ENCODE measurements at regions not wholly inside any gene's neighbourhood (a gene's known extent, or its start where the extent isn't known, plus 50 kb on each side); places are given as distances from the start of the nearest gene placed in this dataset.
A peak's percentile ranks its signal among the peaks of the same experiment; 100 is the strongest.

DNA sequence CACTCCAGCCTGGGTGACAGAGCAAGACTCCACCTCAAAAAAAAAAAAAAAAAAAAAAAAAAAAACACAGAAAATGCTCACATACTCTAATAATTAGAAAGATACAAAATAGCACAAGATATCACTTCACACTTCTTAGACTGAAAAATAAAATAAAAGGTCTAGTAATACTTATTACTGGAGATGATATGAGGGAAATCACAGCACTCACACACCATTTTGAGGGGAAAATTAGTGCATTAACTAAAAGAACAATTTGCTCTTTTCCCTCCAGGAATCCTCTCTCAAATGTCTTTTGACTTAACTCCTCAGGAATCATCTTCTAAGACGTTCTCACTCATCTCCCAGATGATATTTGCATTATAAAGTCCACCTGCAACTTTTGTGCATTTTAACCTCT, 697.9 kb upstream of the SOX9 start:
- ChIA-PET POLR2A (no interaction called here), CTCF (no interaction called here)
- no TSS peak for BruUV-seq (replicated peaks)
- no peaks in the 10 kb centered on the region for H3K4me1 ChIP-seq (ENCODE audit: control insufficient read depth, insufficient read depth, low read length)
- no peaks in the 10 kb centered on the region for H3K36me3 ChIP-seq (ENCODE audit: control insufficient read depth, insufficient read depth, low read length)
- peaks cover 14% of the 10 kb centered on the region; the same call in 1 of the 2 replicates for H3K9me3 ChIP-seq (ENCODE audit: control insufficient read depth, insufficient read depth, low read depth, low read length)
- no peak overlapping the region for H3K4me3 ChIP-seq (ENCODE audit: low read depth in 2 of 2, low read length in 2 of 2)
- in situ Hi-C loops (cut with HindIII; ENCODE audit: low pct_unique_long_range_greater_than_20kb, low sequenced_read_pairs): no loop called here
- ATAC-seq: no peak
- no peak overlapping the region for H3K27ac ChIP-seq (ENCODE audit: low read length)
- intact Hi-C loops (cut with micrococcal nuclease; ENCODE audit: unreplicated experiment): no loop called here
- DNase-seq (ENCODE audit: low read depth, low spot score): no peak
- H3K27me3 ChIP-seq (ENCODE audit: control insufficient read depth, insufficient read depth, low read length): no peaks in the 10 kb centered on the region
- TF ChIP-seq, protein P1, sequence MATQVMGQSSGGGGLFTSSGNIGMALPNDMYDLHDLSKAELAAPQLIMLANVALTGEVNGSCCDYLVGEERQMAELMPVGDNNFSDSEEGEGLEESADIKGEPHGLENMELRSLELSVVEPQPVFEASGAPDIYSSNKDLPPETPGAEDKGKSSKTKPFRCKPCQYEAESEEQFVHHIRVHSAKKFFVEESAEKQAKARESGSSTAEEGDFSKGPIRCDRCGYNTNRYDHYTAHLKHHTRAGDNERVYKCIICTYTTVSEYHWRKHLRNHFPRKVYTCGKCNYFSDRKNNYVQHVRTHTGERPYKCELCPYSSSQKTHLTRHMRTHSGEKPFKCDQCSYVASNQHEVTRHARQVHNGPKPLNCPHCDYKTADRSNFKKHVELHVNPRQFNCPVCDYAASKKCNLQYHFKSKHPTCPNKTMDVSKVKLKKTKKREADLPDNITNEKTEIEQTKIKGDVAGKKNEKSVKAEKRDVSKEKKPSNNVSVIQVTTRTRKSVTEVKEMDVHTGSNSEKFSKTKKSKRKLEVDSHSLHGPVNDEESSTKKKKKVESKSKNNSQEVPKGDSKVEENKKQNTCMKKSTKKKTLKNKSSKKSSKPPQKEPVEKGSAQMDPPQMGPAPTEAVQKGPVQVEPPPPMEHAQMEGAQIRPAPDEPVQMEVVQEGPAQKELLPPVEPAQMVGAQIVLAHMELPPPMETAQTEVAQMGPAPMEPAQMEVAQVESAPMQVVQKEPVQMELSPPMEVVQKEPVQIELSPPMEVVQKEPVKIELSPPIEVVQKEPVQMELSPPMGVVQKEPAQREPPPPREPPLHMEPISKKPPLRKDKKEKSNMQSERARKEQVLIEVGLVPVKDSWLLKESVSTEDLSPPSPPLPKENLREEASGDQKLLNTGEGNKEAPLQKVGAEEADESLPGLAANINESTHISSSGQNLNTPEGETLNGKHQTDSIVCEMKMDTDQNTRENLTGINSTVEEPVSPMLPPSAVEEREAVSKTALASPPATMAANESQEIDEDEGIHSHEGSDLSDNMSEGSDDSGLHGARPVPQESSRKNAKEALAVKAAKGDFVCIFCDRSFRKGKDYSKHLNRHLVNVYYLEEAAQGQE (IDR thresholded peaks at IDR 0.05; ENCODE audit: insufficient read depth in 1 of 2, low read depth in 2 of 2, low read length in 1 of 2): no peak
- TF ChIP-seq POLR2AphosphoS5 (IDR thresholded peaks at IDR 0.05; ENCODE audit: low read depth, low read length) (no peak), TCF7L2 (IDR thresholded peaks at IDR 0.05; ENCODE audit: low read depth, low read length) (no peak), SIN3A (IDR thresholded peaks at IDR 0.05; ENCODE audit: borderline replicate concordance, insufficient read depth, low read depth, low read length) (no peak)
- TF ChIP-seq, protein P2, sequence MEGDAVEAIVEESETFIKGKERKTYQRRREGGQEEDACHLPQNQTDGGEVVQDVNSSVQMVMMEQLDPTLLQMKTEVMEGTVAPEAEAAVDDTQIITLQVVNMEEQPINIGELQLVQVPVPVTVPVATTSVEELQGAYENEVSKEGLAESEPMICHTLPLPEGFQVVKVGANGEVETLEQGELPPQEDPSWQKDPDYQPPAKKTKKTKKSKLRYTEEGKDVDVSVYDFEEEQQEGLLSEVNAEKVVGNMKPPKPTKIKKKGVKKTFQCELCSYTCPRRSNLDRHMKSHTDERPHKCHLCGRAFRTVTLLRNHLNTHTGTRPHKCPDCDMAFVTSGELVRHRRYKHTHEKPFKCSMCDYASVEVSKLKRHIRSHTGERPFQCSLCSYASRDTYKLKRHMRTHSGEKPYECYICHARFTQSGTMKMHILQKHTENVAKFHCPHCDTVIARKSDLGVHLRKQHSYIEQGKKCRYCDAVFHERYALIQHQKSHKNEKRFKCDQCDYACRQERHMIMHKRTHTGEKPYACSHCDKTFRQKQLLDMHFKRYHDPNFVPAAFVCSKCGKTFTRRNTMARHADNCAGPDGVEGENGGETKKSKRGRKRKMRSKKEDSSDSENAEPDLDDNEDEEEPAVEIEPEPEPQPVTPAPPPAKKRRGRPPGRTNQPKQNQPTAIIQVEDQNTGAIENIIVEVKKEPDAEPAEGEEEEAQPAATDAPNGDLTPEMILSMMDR (IDR thresholded peaks at IDR 0.05): no peak

DNA sequence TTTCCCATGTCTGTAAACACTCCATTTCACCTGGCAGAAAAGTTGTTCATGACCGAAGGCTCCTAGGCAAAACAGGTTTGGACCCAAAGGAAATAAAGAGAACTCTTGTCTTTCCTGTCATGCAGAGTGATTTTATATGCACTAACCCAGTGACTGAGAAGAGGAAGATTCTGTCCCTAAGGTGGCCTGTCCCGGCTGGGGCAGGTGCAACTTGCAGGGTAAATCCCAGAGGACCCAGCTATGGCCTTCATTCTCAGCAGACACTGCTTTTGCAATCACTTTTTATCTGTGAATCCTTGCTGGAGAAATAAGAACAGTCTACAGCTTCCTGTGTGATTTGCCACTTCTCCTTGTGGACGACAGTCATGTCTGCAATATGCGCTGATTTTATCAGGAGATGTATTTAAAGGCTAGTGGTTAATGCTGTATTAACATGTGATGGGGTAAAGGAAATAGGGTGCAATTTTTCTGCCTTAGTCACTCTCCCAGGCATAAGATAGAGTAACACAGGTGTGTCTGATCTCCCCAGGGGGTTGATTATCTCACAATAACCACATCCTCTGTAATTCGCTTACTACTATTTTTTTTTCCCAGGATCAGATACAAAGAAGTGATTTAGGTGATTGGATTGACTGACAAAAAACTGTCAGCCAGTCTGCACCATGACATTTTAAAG, 696.8 kb upstream of the SOX9 start:
- H3K4me1 ChIP-seq (ENCODE audit: control insufficient read depth, insufficient read depth, low read length): no peaks in the 10 kb centered on the region
- no peaks in the 10 kb centered on the region for H3K27me3 ChIP-seq (ENCODE audit: control insufficient read depth, insufficient read depth, low read length)
- intact Hi-C loops (cut with micrococcal nuclease; ENCODE audit: unreplicated experiment) (no loop called here), in situ Hi-C loops (cut with HindIII; ENCODE audit: low pct_unique_long_range_greater_than_20kb, low sequenced_read_pairs) (no loop called here)
- no peaks in the 10 kb centered on the region for H3K36me3 ChIP-seq (ENCODE audit: control insufficient read depth, insufficient read depth, low read length)
- no peak overlapping the region for H3K4me3 ChIP-seq (ENCODE audit: low read depth in 2 of 2, low read length in 2 of 2)
- BruUV-seq (replicated peaks): no TSS peak
- no peak overlapping the region for H3K27ac ChIP-seq (ENCODE audit: low read length)
- TF ChIP-seq SIN3A (IDR thresholded peaks at IDR 0.05; ENCODE audit: borderline replicate concordance, insufficient read depth, low read depth, low read length) (no peak), TCF7L2 (IDR thresholded peaks at IDR 0.05; ENCODE audit: low read depth, low read length) (peak; percentile 63; the same call in 1 of the 2 replicates)
- ChIA-PET CTCF (no interaction called here), POLR2A (no interaction called here)
- H3K9me3 ChIP-seq (ENCODE audit: control insufficient read depth, insufficient read depth, low read depth, low read length): peaks cover 16% of the 10 kb centered on the region; the same call in 1 of the 2 replicates
- ATAC-seq (peak; percentile 94), DNase-seq (ENCODE audit: low read depth, low spot score) (peak; percentile 94)

DNA sequence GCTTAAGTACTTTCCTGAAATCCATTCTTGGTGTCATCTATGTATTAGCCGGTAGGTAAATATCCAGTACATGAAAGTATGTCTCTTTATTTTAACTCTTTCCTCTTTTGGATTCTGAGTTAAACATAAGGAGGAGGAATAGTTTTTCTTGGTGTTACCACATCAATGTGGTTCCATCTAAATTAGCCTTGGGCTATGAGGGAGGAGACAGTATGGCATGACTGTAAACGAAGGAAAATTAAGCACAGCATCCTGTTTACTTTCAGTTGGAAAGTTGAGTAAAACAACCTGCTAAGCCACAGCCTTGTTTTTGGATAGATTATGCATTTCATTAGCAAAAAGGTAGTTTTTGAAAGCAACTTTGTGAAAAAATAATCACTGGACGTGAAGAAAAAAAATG, 693.0 kb upstream of the SOX9 start:
- H3K36me3 ChIP-seq (ENCODE audit: control insufficient read depth, insufficient read depth, low read length): no peaks in the 10 kb centered on the region
- ChIA-PET POLR2A (no interaction called here), CTCF (no interaction called here)
- ATAC-seq (no peak), DNase-seq (ENCODE audit: low read depth, low spot score) (no peak)
- H3K27me3 ChIP-seq (ENCODE audit: control insufficient read depth, insufficient read depth, low read length): no peaks in the 10 kb centered on the region
- intact Hi-C loops (cut with micrococcal nuclease; ENCODE audit: unreplicated experiment): no loop called here
- H3K4me1 ChIP-seq (ENCODE audit: control insufficient read depth, insufficient read depth, low read length): no peaks in the 10 kb centered on the region
- no TSS peak for BruUV-seq (replicated peaks)
- in situ Hi-C loops (cut with HindIII; ENCODE audit: low pct_unique_long_range_greater_than_20kb, low sequenced_read_pairs): no loop called here
- H3K27ac ChIP-seq (ENCODE audit: low read length): no peak overlapping the region
- H3K9me3 ChIP-seq (ENCODE audit: control insufficient read depth, insufficient read depth, low read depth, low read length): peaks cover 18% of the 10 kb centered on the region; the same call in 1 of the 2 replicates
- no peak overlapping the region for H3K4me3 ChIP-seq (ENCODE audit: low read depth in 2 of 2, low read length in 2 of 2)
- TF ChIP-seq POLR2AphosphoS5 (IDR thresholded peaks at IDR 0.05; ENCODE audit: low read depth, low read length) (no peak), SIN3A (IDR thresholded peaks at IDR 0.05; ENCODE audit: borderline replicate concordance, insufficient read depth, low read depth, low read length) (no peak), TCF7L2 (IDR thresholded peaks at IDR 0.05; ENCODE audit: low read depth, low read length) (no peak)
- TF ChIP-seq, protein P2 (IDR thresholded peaks at IDR 0.05): no peak
- TF ChIP-seq, protein P1 (IDR thresholded peaks at IDR 0.05; ENCODE audit: insufficient read depth in 1 of 2, low read depth in 2 of 2, low read length in 1 of 2): no peak

Measured in Panc1 (cell line).